Fibroblast of skin of left biceps (primary cell): ENCODE measurements at regions not wholly inside any gene's neighbourhood (a gene's known extent, or its start where the extent isn't known, plus 50 kb on each side); places are given as distances from the start of the nearest gene placed in this dataset.
"Not testable (repeated sequence)": the region's sequence is repeated elsewhere in the genome, so short reads cannot be mapped to it uniquely, and the experiment has no call there.

Experiments
- DNase-seq, 2 experiments: peaks; one replicate each; pipeline ENCODE4 v3.0.0-alpha.2; 2013; ENCODE audit warnings: low read depth in 2 of 2

DNA sequence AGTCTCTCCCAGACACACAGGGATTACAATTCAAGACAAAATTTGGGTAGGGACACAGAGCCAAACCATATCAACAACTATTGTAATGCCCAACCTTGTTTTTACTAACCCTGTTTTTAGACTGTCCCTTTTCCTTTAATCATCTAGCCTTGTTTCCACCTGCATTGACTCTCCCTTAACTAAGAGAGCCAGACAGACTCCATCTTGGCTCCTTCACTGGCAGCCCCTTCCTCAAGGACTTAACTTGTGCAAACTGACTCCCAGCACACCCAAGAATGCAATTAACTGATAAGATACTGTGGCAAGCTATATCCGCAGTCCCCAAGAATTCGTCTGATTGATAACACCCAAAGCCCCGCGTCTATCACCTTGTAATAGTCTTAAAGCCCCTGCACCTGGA, 151.8 kb upstream of the DGKB start:
- DNase-seq, result not testable (repeated sequence)

DNA sequence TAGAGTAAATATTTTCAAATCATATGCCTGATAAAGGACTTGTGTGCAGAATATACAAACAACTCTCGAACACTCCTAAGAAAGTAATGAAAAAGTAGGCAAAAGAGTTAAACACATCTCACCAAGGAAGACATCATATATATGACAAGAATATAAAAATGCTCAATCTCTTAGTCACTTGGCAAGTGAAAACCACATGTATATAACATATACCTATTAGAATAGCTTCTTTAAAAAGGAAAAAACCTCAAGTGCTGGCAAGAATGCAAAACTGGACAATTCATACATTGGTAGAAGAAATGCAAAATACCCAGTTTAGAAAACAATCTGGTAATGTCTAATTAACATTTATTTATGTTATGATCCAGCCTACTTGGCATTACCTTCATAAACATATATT, 146.6 kb upstream of the DGKB start:
- DNase-seq, result no peak

DNA sequence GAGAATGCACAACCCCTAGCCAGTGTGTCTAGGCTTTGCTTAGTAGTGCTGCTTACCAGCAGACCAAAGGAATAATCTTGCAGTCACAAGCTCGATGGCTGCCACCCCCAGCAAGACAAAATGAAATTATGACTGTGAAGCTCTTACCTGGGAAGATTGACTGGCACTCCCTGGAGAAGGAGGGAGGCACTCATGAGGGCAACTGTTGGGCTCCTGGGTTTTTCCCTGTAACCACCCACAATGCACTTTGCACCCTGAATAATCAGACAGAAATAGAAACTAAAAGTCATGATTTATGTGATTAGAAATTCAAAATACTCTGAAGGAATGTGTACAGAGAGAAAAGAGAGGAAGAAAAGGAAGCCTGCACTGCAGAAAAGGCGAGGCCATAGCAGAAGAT, 144.3 kb upstream of the DGKB start:
- DNase-seq, result no peak

DNA sequence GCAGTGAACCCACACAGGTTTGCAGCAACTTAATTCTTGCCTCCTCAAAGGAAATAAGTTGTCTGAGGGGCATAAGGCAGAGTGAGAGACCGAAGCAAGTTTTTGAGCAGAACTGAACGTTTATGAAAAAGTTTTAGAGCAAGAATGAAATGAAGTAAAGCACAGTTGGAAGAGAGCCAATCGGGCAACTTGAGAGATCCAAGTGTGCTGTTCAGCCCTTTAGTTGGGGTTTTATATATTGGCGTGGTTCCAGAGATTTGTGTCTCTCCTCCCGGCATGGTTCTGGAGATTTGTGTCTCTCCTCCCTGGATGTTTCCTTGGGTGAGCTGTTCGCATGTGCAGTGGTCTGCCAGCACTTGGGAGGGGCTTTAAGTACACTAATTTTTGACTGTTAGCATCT, 141.4 kb upstream of the DGKB start:
- DNase-seq, result no peak

DNA sequence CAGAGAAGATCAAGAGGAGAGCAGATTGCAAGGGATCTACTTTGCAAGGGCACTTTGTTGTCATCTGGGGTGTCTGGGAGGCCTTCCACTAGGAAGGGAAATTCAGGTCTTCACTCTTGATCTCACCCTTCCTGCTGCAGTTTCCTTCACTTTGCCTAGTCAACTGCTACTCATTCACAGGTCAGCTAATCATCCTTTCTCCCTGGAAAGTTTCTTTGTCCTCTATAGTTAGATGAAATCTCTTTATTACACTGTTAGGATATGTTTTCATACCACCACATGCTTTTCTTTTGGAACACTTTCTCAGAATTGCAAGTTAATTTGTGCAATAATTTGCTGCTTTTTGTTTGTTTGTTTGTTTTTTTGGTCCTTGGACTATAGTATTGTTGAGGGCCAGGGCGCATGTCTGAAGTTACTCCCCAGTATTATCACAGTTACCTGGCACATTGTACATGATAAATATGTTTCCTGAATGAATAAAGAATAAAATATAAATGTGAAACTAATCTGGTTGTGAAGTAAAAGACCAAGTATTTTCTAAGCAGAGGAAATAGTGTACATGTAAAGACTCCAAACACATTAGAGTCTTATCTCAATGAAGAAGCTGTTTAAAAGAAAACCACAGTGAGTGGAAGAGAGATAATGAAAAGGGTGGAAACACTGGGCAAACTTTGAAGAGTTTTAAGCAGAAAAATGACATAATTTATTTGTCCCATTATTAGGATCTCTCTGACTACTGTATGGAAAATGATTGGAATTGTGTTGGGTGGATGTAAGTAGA, 139.9 kb upstream of the DGKB start:
- no peak for DNase-seq

DNA sequence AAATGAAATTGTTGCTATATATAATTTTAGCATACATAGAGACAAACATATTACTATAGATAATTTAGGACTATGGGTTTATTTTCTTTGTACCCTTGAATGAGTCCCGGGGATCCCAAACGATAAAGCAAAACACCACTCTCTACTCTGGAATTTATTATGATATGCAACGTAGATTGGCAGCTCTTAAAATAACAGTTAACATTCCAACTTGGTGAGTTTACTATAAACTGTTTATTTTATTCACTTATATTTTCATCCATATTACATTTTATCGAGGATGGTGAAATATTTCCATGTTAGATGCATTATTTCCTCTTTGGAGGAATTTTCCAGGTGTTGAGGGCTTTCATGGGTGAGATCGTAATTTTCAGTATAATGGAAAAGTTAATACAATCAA, 138.7 kb upstream of the DGKB start:
- DNase-seq, result no peak

DNA sequence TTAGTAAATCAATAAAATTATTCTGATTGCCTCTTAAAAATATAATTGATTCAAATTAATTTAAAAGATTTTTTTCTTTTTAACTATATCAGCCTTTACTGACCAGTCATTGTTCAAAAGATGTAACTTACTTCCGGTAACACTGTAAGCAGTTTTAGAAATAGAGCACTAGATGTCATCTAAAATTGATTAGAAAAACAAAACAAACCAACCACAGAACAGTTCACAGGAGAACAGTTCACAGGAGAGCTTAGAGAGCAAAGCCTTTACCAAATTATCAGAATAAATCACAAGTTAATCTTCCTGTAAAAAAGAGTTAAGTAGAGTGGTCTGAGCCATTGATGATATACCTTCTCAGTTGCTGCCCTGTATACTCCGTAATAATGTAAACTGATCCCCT, 133.3 kb upstream of the DGKB start:
- no peak for DNase-seq

DNA sequence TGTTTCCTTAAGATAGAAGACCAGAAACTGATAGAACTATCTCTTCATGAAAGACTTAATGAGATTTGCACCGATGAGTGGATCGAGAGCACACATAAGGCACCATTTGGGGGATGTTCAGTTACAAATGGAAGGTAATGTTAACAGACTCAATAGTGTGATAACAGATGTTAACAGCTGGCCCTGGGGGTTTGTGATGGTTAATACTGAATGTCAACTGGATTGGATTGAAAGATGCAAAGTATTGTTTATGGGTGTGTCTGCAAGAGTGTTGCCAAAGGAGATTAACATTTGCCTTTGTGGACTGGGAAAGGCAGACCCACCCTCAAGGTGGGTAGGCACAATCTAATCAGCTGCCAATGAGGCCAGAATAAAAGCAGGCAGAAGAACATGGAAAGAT, 130.5 kb upstream of the DGKB start:
- no peak for DNase-seq

DNA sequence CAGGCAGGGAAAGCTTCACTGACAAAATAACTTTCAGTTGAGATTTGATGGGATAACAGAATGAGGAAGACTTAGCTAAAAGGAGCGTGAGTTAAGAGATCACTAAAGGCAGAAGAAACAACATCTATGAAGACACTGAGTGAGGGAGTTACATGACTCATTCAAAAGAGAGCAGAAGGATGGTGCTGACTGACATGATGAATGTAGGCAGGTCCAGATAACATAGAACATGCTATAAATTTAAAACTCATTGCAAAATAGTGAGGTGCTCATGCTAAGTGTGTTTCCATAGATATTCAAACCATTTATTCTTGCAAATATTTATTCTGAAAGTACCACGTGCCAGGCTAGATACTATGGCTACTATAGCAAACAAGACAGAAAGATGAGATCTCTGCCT, 116.4 kb upstream of the DGKB start:
- no peak for DNase-seq

DNA sequence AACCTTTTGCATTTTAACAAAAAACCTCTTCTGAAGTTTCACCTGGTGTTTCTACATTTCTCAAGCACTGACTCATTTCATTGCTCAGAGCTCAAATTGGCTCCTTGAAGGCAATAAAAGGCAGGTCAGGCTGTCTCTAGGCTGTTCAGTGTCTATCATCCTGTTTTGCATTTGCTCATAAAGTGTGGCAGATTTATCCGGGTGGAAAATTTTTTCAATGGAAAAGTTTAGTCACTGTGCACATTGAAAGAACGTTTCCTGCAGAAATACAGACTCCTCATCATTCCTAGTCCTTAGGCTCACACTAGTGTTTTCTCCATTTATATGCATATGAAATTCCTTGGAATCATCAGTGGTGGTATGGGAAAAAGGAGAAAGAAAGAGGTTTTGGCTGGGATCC, 114.2 kb upstream of the DGKB start:
- DNase-seq, result no peak

DNA sequence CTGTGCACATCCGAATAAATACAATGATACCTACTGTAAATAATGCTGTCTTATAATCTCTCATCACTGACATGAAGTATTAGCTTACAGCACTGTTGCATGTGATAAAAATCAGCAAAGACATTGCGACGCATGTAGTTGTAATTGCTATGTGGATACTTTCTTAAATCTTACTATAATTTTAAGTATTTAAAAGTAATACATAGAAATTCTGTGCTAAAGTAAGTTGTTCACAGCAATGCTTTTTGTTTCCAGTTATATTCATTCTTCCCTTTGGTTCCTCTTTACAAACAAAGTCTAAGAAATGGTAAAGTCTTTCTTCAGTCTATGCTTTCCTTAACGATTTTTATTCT, 113.7 kb upstream of the DGKB start:
- no peak for DNase-seq

DNA sequence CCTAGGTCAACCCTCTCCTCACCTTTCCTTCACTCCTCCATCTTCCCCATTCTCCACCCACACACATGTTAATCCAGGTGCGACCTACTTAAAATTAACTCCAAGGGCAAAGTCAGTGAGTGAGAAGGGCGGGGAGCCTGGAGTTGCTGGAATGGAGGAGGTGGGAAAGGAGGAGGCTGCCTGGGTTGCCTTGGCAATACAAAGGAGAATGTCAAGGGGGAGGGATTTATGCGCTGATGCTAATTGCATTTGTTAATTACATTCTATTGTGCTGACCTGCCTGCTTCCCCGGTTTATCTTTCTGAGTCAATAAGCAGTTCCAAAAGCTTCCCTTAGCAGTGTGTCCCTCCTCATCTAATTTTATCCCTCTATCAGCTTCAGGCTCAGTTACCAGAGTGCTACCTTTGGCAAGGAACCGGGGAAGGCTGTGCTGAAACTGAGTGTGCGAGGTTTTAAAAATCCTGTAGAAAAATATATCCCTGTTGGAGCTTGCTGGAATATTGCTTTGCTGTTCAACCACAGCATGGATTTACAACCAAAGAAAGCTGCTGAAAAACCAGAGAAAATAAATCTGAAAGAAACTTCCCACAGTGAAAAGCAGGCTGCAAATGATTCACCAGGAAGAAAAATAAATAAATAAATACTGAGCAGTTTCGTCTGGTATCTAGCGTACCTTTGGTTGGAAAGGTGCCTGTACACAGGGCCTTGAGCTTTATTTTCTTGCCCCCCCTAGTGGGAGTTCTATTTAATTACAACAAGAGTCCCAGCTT, 113.2 kb upstream of the DGKB start:
- DNase-seq, result peak; percentile 32 to 49

DNA sequence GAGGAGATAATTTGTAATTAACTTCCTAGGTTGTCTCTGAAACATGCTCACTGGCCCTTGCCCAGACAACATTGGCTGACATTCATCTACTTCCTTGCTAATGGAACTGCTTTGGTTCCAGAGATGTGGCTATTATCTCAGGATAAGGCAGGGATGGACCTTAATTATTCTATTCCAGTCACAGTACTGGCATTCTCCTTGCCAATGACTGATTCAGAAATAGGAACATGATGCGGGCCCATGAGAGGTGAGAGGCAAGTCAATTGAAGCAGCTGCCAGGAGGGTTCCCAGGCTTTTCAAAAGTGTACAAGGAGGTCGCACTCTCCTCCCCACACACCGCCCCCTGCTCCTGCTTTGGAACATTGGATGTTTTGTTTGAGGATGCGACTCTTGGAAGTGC, 109.6 kb upstream of the DGKB start:
- DNase-seq, result no peak

DNA sequence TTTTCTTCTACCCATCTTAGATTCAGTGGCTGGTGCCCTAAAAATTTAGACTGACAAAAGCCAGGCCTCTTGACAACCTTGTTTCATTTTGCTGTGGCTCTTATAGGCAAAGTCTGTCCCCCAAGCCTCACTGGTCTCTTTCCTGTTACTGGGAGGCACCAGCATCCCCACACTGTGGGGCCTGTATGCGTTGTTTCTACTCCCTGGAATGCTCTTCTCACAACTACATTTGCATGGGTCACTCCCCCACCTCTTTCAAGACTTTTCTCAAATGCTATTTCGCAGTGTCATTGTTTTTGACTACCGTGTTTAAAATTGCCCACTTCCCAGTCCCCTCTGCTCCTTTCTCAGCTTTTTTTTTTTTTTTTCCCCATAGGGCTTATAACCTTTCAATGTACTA, 108.7 kb upstream of the DGKB start:
- DNase-seq, result no peak

DNA sequence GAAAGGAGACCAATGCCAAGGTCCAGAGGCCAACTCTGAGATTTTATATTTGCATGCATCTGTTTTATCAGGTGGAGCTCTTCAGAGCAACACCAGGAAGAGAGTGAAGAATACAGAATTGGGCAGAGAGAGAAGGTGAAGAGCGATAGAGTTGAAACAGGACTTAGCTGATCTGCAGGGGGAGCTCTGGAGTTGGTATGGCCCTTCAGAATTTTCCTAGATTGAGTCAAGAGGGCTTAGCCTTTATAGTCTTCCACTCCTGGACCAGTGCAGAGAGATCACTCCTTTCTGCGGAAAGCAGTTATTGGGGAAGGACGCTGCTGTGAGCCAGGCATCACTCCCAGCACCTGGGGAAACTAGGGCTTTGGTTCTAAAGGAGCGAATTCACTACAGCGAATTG, 105.0 kb upstream of the DGKB start:
- no peak for DNase-seq

DNA sequence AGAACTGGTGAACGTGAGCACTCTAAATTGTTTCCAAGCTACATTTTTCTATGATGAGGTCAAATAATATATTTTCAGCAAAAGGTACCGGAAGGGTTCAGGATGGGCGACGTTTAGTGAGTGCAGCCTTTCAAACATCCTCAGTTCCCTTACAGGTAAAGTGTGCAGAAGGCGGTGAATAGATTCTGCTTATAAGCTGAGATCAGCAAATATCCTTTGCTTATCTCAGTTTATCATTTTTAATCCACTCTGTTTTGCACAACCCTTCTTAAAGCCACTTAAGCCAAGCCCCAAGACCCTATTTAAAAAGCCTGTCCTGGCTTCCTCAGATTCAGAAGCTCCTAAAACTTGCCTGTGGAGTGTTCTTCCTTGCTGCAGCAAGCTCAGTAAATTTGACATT, 103.1 kb upstream of the DGKB start:
- DNase-seq, result no peak

DNA sequence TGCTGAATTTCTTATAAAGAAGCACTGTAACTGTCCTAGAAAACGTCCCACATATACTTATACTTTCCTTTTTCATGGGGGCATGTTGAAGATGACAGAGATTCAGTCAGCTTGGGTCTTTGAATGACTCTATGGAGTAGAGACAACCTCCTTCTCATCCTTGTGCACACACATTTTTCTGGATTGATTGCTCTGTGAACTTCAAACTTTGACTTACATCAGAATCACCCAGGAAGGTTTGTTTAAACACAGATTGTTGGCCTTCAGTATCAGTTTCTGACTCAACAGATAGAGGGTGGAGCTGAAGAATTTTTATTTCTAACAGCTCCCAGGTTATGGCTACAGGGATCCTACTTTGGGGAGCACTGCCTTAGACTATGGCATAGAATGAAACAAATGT, 97.6 kb upstream of the DGKB start:
- DNase-seq, result no peak

DNA sequence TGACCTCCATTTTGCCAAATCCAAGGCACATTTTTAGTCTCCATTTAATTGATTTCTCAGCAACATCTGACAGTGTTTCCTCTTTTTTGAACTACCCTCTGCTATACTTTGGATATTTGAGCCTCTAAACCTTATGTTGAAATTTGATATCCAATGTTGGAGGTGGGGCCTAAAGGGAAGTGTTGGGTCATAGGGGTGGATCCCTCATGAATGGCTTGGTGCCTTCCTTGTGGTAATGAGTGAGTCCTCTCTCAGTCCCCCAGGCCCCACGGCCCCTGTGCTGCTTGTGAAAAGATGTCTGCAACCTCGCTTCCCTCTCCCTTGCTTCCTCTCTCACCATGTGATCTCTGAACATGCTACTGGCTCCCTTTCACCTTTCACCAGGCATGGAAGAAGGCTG, 96.8 kb upstream of the DGKB start:
- no peak for DNase-seq

DNA sequence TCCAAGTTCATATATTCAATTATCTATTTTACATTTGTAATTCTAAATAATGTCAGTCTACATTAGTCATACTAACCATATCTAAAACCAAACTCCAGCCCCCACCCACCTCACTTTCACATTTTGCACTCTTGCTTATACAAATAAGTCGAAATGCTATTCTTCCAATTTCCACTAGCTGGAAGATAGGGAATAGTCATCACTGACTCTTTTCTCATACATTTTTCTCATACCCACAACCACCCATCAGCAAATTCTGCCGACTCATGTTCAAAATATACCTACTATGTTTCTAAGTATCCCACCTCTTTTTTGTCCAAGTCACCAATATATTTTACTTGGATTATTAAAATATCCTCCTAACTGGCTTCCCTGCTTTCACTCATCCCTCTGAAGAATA, 93.2 kb upstream of the DGKB start:
- no peak for DNase-seq

DNA sequence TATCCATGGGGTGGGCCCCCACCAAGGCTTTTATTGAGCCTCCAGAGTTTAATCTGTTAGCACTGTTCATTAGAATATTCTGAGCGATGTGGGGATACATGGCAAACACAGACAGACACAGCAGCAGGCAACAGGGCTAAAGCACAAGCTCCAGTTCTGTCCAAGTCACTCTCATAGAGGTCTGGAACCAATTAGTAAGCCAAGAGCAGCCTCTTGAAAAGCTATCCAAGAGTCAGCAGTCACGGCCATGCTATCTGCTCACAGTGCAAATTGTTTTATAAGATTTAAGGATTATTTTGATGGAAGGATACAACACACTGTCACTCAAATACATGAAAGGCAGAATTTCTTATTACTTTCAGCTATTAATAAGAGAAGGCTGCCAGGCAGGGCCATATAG, 86.4 kb upstream of the DGKB start:
- peak; percentile 33 to 35 for DNase-seq

DNA sequence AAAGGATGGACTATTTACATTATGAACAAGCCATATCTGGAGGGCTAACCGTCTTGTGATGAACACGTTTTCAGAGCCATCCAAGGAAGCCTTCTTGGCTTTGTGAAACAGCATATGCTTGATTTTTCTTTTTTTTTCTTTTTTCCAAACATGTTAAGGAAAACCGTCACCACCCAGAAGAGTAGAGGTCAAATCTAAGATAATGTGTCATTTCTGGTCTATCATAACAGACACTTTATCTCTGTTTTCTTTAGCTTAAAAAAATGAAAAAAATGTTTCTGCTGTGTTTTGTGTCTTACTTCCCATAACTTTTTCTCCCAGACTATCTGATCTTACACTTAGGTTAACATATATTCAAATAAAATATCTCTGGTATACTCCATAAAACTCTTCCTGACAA, 76.1 kb upstream of the DGKB start:
- no peak for DNase-seq

DNA sequence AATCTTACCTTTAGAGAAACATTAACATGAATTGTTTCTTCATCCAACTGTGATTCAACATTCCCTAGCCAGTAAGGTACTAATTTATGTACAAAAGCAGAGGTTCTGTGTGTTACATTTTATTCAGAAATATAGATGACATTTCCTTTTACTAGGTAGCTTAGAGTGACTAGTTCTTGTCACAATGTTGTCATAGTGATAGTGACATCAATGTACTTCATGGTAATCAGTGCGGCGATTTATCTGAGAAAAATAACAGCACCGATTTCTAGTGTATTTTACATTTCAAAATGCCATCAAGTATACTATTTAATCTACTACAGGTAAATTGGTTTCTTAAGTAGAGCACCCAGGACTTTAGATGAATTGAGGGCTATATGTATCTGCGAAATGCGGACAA, 72.1 kb upstream of the DGKB start:
- no peak for DNase-seq

DNA sequence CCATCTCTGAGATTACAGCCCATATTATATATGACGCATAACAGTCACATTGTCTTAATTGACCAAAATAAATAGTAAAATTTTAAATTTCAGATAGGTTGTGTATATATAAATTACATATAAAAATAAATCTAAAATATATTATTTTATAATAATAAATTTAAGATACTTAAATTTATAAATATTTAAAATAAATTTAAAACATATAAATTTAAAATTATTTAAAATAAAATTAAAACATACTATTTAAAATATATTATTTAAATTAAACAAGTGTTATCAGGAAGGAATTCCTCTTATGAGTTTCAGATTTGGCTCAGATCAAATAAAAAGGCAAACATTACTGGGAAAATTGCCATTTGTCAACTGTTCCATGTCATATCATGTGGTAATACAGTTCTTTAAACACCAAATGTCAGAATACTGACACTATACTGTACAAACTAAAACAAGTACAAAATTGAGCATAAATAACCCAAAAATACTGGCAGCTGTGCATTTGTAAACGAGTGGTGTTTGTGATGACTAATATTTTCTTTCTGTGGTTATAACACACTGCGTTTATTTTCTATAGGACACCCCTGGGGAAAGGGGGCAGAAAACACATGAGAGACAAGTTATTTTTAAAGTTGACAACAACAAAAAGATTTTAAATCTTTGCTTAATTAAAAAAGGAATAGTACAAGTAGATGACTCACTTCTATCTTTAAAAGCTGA, 71.3 kb upstream of the DGKB start:
- DNase-seq, result no peak
